ENCODE measurements at regions not wholly inside any gene's neighbourhood (a gene's known extent, or its start where the extent isn't known, plus 50 kb on each side); places are given as distances from the start of the nearest gene placed in this dataset.

GRCh38 chr13:88294368-88294767, 623.2 kb downstream of the SLITRK5 start:
- H3K27ac Mint-ChIP-seq: no peak overlapping the region
- H3K4me3 Mint-ChIP-seq: no peak overlapping the region
- no peak for TF ChIP-seq CTCF (conservative IDR thresholded peaks at IDR 0.05)
- H3K27me3 Mint-ChIP-seq: no peaks in the 10 kb centered on the region
- H3K36me3 Mint-ChIP-seq: no peaks in the 10 kb centered on the region
- no peak for DNase-seq (ENCODE audit: extremely low spot score, unreplicated experiment)
- no peaks in the 10 kb centered on the region for H3K9me3 Mint-ChIP-seq
- peaks cover 4% of the 10 kb centered on the region for H3K4me1 Mint-ChIP-seq (ENCODE audit: unreplicated experiment)

- H3K36me3 Mint-ChIP-seq: peaks cover 4% of the 10 kb centered on the region
- DNase-seq (ENCODE audit: extremely low spot score, unreplicated experiment): no peak
- H3K27ac Mint-ChIP-seq: no peak overlapping the region
- H3K27me3 Mint-ChIP-seq: no peaks in the 10 kb centered on the region
- H3K4me3 Mint-ChIP-seq: no peak overlapping the region
- H3K4me1 Mint-ChIP-seq (ENCODE audit: unreplicated experiment): no peaks in the 10 kb centered on the region
- H3K9me3 Mint-ChIP-seq: peaks cover 19% of the 10 kb centered on the region
- TF ChIP-seq CTCF (conservative IDR thresholded peaks at IDR 0.05): no peak
These were observed 632.0 kb downstream of the SLITRK5 start for GRCh38 chr13:88303157-88303556.

- DNase-seq (ENCODE audit: extremely low spot score, unreplicated experiment): no peak
- no peak overlapping the region for H3K4me3 Mint-ChIP-seq
- no peaks in the 10 kb centered on the region for H3K4me1 Mint-ChIP-seq (ENCODE audit: unreplicated experiment)
- H3K9me3 Mint-ChIP-seq: peaks cover 19% of the 10 kb centered on the region
- peaks cover 4% of the 10 kb centered on the region for H3K36me3 Mint-ChIP-seq
- TF ChIP-seq CTCF (conservative IDR thresholded peaks at IDR 0.05): no peak
- H3K27ac Mint-ChIP-seq: no peak overlapping the region
- no peaks in the 10 kb centered on the region for H3K27me3 Mint-ChIP-seq
These were observed 632.4 kb downstream of the SLITRK5 start for GRCh38 chr13:88303605-88304004.

GRCh38 chr13:88314496-88314895, 643.3 kb downstream of the SLITRK5 start:
- Mint-ChIP-seq H3K4me3 (no peak overlapping the region), H3K36me3 (no peaks in the 10 kb centered on the region), H3K27me3 (no peaks in the 10 kb centered on the region), H3K9me3 (no peaks in the 10 kb centered on the region), H3K4me1 (ENCODE audit: unreplicated experiment) (no peaks in the 10 kb centered on the region), H3K27ac (no peak overlapping the region)
- DNase-seq (ENCODE audit: extremely low spot score, unreplicated experiment): no peak
- TF ChIP-seq CTCF (conservative IDR thresholded peaks at IDR 0.05): no peak

GRCh38 chr13:88329066-88329465, 657.9 kb downstream of the SLITRK5 start:
- Mint-ChIP-seq H3K27ac (no peak overlapping the region), H3K36me3 (no peaks in the 10 kb centered on the region), H3K4me1 (ENCODE audit: unreplicated experiment) (no peaks in the 10 kb centered on the region), H3K9me3 (peaks cover 5% of the 10 kb centered on the region), H3K27me3 (no peaks in the 10 kb centered on the region), H3K4me3 (no peak overlapping the region)
- no peak for TF ChIP-seq CTCF (conservative IDR thresholded peaks at IDR 0.05)
- no peak for DNase-seq (ENCODE audit: extremely low spot score, unreplicated experiment)

- no peaks in the 10 kb centered on the region for H3K36me3 Mint-ChIP-seq
- H3K9me3 Mint-ChIP-seq: no peaks in the 10 kb centered on the region
- no peaks in the 10 kb centered on the region for H3K4me1 Mint-ChIP-seq (ENCODE audit: unreplicated experiment)
- H3K27ac Mint-ChIP-seq: no peak overlapping the region
- no peak for TF ChIP-seq CTCF (conservative IDR thresholded peaks at IDR 0.05)
- H3K27me3 Mint-ChIP-seq: no peaks in the 10 kb centered on the region
- no peak overlapping the region for H3K4me3 Mint-ChIP-seq
- no peak for DNase-seq (ENCODE audit: extremely low spot score, unreplicated experiment)
These were observed 668.1 kb downstream of the SLITRK5 start for GRCh38 chr13:88339271-88339741.

Measured in type B pancreatic cell (in vitro differentiated cells).